ENCODE measurements at regions not wholly inside any gene's neighbourhood (a gene's known extent, or its start where the extent isn't known, plus 50 kb on each side); places are given as distances from the start of the nearest gene placed in this dataset.

DNA sequence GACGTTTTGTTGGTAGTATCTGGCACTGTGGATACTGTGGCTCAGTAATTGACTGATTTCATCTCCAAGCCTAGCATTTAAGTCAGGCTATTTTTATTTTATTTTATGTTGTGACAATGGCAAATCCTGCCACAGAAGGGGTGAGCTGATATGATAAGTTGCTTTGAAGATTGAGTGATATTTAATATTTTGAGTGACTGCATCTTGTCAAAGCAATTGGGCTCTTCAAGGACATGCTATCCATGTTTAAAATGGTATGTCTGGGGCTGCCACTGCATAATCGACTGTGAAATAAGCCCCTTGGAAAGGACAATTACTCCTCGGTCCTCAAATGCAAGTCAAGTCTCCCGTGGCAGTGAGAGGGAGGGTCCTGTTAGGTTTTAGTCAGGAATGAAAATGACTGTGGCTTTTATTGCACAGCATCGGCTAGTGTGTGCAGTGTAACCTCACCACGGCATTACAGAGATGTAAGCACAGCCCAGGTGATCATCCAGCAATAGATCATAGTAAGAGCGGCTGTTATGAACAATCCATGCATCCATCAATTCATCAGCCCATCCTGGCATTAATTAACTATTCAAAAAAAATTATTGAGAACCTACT is 178.2 kb downstream of the GBA3 start:
- intact Hi-C loops (cut with micrococcal nuclease) = no loop called here
- ATAC-seq (no peak), DNase-seq (no peak)
- no peak for TF ChIP-seq CTCF (IDR thresholded peaks at IDR 0.05)
- no peaks in the 10 kb centered on the region for H3K36me3 Mint-ChIP-seq
- WGBS (ENCODE audit: insufficient coverage) = 80% methylated on average over 7 of the region's 7 CpGs
- no peak overlapping the region for H3K4me3 Mint-ChIP-seq
- H3K9me3 ChIP-seq (ENCODE audit: control insufficient read depth, insufficient read depth, low read length) = no peaks in the 10 kb centered on the region
- H3K4me1 ChIP-seq (ENCODE audit: control insufficient read depth, insufficient read depth, low read length) = no peaks in the 10 kb centered on the region
- H3K4me3 ChIP-seq (ENCODE audit: low read length) = no peak overlapping the region
- no peaks in the 10 kb centered on the region for H3K27me3 ChIP-seq (ENCODE audit: control insufficient read depth, insufficient read depth, low read length)
- H3K27ac ChIP-seq (ENCODE audit: low read length) = no peak overlapping the region
- H3K27ac Mint-ChIP-seq = no peak overlapping the region
- peaks cover 7 to 12% of the 10 kb centered on the region in 2 donors for H3K9me3 Mint-ChIP-seq
- H3K36me3 ChIP-seq (ENCODE audit: control insufficient read depth, insufficient read depth, low read length) = no peaks in the 10 kb centered on the region
- no peaks in the 10 kb centered on the region for H3K4me1 Mint-ChIP-seq
- H3K27me3 Mint-ChIP-seq (ENCODE audit: low read depth in 2 of 2) = no peaks in the 10 kb centered on the region

DNA sequence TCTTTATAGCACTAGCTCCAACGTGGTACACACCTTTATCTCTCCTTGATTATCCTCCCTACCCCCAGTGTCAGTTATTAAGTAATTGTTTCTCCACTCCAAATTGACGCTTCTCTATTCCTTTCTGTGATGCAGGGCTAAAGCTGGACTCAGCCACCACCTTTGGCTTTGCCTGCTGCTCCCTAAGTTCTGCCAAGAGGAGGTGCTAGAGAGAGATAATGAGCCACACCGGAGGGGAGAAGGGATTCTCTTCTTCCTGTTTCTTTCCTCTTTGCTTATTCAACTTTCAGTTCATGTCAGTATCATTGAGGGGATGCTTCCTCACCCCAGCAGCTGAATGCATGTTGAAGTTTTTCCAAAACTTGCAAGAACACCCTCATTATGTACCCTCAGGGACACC is 176.5 kb downstream of the GBA3 start:
- no peak for TF ChIP-seq CTCF (IDR thresholded peaks at IDR 0.05)
- H3K4me1 Mint-ChIP-seq = no peaks in the 10 kb centered on the region
- no peak for ATAC-seq
- no peaks in the 10 kb centered on the region for H3K9me3 ChIP-seq (ENCODE audit: control insufficient read depth, insufficient read depth, low read length)
- H3K4me1 ChIP-seq (ENCODE audit: control insufficient read depth, insufficient read depth, low read length) = no peaks in the 10 kb centered on the region
- no peaks in the 10 kb centered on the region for H3K27me3 Mint-ChIP-seq (ENCODE audit: low read depth in 2 of 2)
- H3K36me3 Mint-ChIP-seq = no peaks in the 10 kb centered on the region
- intact Hi-C loops (cut with micrococcal nuclease) = no loop called here
- DNase-seq = no peak
- peaks cover 3 to 7% of the 10 kb centered on the region in 2 donors for H3K9me3 Mint-ChIP-seq
- no peak overlapping the region for H3K27ac Mint-ChIP-seq
- H3K36me3 ChIP-seq (ENCODE audit: control insufficient read depth, insufficient read depth, low read length) = no peaks in the 10 kb centered on the region
- H3K27me3 ChIP-seq (ENCODE audit: control insufficient read depth, insufficient read depth, low read length) = no peaks in the 10 kb centered on the region
- H3K4me3 Mint-ChIP-seq = no peak overlapping the region
- H3K27ac ChIP-seq (ENCODE audit: low read length) = no peak overlapping the region
- 81% methylated on average over 2 of the region's 3 CpGs for WGBS (ENCODE audit: insufficient coverage)
- H3K4me3 ChIP-seq (ENCODE audit: low read length) = no peak overlapping the region

Data from natural killer cell (primary cell).